Glomerular visceral epithelial cell (primary cell): ENCODE measurements at regions not wholly inside any gene's neighbourhood (a gene's known extent, or its start where the extent isn't known, plus 50 kb on each side); places are given as distances from the start of the nearest gene placed in this dataset.

ENCODE experiments used
- DNase-seq: peaks from one replicate; pipeline ENCODE4 v3.0.0-alpha.2; 2016; ENCODE audit errors: extremely low spot score

DNA sequence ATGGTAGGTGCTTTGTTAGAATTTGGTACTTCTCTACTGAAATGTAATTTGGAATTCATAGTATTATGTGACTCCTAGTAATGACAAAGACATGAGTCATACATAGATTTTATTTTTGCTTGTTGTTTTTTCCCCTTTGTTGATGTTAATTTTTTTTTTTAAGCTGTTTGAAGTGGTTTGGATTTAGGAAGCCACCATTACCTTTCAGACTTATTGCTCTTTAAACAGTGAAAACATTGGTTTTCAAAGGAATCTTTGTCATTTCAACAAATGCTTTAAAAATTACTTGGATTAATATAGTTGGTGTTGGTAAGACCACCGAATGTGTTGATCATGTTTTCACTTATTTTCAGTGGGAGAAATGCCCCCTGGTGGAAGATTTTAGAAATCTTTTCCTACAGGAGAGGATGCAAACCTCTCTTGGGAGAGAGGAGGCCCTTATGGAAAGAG lies 170.1 kb upstream of the PITX1 start:
- no peak for DNase-seq

DNA sequence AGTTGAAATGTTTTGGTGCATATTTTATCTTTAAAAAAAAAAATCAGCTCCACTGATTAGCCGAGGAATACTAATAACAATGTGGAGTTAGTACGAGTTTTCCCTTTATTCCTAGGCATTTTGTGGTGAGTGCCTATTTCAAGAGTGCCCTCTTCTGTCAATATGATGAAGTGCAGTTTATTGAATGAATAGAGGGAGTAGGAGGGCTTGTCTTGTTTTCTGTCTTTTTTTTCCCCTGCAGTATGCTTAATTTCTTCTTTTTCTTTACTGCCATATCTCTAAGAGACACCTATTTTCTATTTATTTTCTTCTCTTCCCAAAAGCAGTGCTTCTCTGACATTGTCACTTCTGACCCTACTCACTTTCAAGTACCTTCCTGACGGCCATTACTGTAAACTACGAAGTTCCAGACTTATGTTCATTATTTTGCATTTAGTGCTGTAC lies 169.6 kb upstream of the PITX1 start:
- DNase-seq = no peak

DNA sequence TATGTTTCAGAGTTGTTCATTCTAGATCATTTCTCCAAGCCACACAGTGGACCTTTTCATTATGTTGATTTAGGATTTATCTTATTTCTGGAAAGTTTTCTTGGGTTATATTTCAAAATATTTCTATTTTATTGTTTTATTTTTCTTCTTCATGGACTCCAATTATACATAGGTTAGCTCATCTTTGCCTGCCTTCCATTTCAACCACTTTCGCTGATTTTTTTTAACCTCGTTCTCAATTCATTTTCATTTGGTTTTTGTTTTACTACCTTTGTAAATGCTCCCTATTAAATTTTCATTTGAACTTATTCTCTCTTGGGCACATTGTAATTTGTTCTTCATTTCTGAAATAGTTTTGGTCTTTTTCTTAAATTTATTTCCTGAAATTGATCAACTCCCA lies 169.0 kb upstream of the PITX1 start:
- DNase-seq = no peak

DNA sequence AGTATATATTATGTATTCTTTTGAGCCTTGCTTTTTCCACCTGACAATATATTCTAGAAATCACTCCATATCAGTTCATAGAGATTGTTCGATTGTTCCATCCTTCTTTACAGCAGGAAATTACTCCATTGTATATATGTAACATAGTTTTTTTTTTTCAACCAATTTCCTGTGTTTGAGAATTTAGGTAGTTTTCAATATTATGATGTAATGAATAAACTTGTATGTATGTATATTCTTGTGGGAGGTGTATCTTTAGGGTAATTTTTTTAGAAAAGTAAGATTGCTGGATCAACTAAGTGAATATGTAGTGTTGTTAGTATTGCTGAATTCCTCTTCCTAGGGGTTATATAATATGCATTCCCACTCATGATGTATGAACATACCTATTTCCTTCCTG lies 165.9 kb upstream of the PITX1 start:
- no peak for DNase-seq

DNA sequence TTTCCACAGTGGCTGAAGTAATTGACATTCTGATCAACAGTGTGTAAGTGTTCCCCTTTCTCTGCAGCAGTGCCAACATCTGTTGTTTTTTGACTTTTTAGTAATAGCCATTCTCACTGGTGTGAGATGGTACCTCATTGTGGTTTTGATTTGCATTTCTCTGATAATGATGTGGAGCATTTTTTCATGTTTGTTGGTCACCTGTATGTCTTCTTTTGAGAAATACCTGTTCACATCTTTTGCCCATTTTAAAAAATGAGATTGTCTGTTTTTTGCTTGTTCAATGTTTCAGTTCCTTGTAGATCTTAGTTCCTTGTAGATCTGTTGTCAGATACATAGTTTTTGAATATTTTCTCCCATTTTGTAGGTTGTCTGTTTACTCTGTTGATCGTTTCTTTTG lies 162.5 kb upstream of the PITX1 start:
- no peak for DNase-seq

DNA sequence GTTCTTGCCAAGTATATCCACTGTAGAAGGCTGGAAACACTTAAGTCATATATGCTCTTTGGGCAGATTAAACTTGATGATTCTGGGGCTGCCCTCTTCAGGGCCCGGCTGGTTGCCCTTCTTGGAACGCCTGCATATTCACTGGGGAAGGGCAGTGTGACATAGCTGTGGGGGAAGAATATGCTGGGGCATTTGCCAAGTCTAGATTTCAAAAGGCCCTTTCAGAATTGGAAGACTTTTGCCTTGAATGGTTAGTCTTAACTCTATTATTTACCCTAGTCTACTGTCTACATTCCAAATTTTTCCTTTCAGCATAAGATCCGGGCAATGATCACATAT lies 161.2 kb upstream of the PITX1 start:
- DNase-seq = no peak

DNA sequence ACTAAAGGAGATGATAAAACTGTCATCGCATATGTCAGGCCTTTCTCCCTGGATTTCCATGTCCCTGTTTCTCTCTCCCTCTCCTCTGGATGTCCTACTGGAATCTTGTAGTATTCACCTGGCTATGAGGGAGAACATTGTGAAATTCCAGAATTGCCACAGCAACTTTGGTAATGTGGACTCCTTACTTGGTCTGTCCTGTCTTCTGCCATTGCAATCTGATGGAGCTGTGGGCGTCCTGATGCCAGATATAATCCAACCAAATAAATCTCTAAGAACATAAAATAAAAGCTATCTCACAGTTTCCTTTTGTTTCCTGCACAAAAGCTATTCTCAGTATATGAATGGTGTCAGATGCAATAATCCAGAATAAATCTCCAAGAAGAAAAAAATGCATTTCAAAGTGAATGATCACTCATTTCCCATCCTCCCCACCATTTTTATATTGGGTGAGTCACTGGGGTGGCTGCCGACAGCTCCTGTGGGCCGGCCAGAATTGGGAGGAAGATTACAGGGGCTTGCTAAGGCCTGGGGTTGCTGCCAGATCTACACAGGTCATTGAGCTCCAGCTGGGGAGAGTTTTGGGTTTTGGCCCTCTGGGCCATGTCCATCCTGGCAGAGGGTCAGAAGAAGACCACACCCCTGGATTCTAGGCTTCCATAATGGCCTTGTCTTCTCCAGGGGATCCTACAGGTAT lies 160.7 kb upstream of the PITX1 start:
- no peak for DNase-seq

DNA sequence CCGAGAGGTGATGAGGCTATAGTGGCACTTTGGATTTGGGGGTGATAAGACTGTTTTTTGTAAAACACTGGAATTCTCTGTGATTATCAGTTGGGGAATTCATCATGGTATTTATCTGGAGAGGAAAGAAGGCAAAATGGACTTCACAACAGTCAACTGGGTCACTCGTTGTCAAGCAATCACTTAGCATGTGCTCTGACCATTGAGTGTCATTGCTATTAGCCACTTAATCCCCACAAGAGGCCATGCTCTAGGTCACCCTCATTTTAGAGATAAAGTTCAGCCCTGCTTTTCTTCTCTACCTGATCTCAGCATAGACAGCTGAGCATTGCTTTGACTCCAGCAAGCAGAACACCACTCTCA lies 160.1 kb upstream of the PITX1 start:
- DNase-seq = no peak

DNA sequence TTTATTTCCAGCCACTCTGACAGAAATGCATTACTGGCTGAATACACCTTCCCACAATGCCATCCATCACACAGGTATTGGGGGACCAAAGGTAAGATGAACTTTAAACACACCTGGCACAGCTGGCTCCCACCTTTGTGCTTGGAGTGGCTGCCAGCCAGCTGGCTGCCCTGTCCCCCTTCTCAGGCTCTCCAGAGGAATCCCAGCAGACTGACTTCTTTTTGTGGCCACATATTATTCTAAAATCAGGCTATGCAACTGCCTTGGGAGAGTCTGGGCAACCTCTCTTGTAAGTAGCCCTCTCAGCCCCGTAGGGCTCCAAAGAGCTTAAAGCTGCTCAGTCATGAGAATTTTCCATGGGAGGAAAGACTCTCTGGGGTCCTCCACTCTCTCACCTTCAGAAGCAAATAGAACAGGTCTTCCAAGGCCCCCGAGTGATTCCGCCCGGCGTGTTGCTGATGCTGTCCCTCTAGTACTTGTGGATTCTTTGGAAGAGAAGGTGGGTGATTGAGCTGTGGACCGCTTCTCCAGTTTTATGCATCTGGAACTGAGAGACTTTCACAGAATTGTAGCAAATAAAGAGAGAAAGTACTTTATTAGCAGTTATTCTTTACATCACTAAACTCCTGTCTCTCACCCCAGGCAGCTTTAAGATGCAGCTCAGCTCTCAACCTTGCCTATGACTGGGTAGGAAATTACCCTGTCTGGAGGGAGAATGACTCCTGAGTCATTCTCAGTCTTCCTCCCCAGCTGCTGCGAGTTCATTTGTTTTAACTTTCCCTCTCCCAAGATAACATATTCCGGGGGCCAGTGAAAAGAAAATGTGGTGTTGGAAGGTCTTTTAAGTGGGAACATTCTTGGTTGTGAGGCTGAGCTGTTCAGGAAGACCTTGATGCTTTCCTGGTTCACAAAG lies 159.4 kb upstream of the PITX1 start:
- peak; percentile 16 for DNase-seq

DNA sequence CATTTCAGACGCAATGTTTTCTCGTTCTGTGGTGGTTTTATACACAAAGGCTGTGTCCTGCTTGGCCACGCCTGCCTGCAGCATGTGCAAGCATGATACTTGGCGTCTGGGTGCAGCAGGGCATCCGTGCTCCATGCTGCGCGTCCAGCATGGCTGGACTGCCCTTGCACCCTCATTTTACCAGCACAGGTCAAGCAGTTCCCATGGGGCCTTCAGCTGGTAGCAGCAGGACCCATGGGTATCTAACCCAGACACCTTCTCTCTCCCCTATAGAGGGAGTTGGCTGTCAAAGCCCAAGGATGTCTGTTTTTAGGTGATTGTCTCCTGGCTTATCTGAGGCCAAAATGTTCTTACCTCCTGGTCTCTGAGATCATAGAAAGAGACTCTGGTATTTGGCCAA lies 158.3 kb upstream of the PITX1 start:
- DNase-seq = no peak

DNA sequence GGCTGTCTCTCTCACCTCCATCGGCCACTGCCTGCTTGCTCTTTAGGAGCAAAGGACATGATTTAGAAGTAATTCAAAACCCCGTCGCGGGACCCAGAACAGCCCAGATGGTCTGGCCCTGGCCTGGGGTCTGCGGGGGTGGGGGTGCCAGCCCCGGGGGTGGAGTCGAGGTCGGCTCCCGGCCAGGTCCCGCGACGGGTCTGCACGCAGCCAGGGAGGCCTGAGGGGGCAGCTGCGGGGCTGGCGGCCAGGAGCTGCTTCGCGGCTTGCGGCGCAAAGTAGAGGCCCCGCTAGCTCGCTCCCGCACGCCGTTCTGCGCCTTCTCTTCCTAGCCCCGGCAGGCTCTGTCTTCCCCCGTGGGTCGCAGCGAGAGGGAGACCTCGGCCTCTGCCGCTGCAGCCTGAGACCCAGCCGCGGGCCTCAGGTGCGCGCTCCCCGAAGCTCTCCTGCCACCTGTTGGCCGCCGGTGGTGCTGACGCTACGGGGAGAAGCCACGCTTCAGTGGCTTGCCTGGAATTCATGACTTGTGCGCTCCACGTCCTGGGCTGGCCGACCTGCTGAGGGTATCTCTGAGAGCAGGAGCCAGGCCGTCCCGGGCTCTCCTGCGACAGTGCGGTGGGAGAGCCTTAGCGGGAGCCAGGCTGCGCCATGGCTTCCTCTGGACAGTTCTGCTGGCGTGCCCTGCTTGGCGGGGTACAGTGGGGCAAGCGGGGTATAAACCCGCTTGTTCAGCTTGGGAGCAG lies 157.2 kb upstream of the PITX1 start:
- peak; percentile 85 for DNase-seq

DNA sequence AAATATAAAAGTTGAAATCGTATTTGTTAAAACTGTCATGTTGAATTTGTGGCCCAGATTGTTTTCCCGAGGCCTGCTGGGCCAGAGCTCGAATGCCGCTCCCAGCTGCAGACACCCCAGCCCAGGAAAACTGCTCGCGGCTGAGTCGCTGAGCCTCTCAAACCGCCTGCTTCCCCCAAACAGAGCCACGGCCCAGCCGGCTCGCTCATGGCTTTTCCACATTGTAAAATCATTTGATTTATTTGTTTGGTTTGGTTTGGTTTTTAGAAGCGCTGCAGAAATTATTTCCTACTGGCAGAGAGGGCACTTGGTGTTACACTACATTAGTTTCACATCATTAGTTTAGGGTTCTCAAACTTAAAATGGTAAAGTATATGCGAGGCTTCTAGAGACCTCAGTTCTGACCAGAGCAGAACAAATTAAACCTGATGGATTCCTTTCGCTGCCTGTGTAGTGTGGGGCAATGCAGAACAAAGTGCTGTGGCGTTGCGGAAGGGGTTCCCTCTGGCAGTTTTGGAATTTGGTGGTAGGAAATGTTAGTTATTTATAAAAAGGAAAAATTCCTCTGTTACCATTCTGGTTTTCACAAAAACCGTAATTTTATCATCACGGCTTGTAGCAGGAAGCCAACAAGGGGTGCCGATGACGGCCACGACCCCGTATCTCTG lies 156.5 kb upstream of the PITX1 start:
- no peak for DNase-seq

DNA sequence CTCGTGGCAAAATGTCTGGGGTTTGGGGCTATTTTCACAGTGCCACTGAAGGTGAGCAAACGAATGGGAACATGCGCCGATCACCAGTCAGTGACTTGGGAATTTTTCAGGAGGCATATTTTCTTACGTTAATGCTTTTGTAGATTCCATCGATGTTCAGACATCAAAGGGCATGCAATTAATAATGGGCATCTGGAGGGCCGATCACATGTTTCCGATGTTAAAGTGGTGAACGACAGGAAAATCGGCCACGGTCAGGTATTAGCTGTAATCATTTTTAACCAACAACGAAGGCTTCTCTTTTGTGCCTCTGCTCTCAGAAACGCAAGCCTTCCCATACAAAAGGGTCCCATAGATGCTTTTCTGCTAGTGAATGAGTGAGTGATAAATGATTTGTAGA lies 155.0 kb upstream of the PITX1 start:
- DNase-seq = no peak

DNA sequence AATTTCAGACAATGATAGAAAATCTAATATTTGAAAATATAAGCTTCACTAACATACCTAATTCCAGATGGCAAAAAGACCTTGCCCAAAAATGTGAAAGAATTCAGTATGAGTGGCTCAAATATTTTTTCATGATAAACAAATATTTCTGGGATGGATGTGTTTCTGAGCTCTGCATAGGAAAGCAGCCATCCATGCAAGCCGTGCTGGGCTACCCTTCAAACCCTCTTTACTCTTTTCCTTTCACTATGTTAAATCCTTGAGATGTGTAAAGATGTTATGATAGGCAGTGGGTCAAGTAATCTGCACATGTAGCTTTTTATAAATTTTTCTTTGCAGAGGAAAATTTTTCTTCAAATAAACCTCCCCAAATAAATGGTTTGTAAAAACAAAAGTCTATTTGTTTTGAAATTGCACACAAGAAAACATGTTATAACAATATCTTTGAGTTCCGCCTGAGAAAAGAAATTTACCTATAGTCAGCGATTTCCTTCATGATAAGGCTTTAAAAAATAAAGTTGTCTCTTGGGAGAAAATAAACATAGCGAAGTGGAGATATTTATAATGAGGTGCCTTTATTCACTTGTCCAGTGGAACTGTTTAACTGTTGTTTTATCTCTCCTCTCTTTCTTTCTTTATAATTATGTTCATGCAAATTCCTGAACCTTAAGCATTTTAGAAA lies 154.3 kb upstream of the PITX1 start:
- DNase-seq = no peak

DNA sequence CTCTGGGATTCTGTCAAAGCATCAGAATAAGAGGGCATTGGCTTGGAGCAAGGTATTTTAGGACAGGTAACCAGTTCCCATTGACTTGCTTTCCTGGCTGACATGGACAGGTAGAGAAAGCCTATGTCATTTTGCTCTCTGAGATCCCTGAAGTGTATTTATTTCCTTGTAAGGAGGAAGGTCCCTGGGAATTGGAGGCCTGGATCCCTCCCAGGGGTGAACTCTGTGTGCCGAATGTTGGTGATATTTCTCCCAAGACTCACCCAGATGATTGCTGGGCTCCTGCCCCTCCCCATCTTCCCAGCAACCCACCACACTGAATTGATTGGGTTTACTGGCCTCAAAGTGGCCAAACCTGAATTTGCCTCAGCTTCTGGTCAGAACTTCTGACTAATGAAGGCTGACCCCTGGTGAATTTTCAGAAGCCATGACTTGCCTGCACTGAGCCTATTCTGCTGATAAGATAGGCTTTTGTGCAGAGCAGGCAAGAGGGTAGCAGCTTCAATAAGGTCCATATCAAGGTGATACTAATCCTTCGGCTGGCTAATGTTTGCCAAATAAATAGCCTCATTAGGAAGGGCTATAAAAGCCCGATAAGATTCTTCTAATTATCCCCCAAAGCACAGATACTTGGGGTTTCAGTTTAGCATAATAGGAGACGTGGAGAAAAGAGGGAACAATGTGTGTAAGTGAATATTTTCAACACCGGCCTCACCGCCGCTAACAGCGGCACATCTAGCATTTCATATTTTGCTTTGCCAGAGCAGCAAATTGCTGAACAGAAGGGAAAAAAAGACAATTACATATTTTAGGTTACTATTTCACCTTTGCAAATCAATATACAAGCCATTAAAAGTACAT lies 152.9 kb upstream of the PITX1 start:
- DNase-seq = no peak

DNA sequence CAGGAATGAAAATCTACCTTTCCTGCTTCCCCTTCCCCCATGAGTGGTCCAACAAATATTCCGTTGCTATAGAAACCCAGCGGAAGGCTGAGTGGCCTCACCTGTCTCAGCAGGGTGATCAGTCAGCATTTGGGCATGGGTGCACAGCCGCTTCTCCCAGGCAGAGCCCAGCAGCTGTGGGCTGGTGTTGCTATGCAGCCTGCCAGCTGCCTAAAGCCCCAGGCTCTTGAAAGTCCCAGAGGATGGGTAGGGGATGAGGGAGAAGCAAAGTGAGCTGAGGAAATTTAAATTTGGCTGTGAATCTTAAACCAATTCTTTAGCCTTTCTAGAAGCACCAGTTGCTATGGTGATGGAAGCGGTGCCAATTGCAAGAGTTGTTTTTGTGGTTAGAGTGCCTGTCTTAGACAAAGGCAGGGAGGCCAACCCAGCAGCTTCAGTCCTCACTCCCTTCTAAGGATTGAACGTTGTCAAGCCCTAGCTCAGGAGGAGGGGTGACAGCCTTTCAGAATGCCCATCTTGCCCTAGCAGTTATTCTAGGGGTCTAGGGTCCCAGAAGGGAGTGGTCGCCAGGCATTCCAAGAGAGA lies 151.5 kb upstream of the PITX1 start:
- DNase-seq = no peak

DNA sequence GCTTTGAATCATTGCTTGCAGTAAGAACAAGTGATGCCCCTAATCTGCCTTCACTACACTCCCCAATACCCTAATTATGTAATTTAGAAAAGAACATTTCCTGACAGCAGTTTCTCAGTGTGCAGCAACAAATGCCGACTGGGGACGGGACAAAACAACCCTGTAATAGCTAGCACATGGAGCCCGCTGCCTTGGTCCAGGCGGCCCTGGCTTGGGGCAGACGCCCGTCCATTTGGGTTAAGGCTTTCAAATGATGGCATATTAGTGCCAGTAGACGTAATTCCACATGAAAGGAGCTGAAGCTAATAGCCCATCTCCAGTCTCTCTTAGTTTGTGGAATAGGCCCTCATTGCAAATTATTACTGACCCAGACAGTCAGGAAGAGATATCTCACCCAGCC lies 150.6 kb upstream of the PITX1 start:
- no peak for DNase-seq

DNA sequence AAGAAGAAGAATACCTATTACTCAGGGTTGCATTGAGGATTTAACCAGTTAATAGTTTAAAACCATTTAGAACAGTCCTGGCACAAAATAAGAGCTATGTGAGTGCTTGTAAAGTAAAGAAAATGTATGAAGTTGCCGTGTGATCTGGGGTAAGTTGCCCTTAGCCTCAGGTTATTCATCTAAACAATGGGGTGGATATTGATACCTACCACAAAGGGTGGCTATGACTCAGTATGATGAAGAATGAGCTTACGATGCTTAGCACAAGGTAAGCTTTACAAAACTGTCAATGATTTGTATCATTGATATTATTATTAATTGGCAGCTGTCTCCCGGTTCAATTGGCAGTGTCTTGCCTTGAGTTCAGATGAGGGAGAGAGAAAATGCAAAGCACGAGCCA lies 149.4 kb upstream of the PITX1 start:
- DNase-seq = no peak

DNA sequence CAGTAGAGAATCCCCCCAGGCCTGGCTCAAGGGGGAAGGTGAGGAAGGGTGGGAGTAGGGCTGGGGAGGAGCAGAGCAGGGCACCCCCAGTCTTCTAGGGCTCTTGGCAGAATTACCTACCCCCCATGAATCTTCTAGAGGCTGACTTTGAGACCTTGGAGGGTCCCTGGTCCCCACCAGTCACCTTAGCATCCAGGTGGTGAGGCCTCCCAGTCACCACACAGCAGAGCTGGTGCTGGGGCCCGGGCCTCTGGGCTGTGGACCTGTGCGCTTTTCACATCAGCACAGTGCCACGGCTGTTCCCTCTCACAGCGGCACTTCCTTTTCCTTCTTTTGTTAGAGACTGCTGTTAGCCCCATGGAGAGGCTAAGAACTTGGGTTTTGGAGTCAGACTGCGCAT lies 148.6 kb upstream of the PITX1 start:
- DNase-seq = no peak

DNA sequence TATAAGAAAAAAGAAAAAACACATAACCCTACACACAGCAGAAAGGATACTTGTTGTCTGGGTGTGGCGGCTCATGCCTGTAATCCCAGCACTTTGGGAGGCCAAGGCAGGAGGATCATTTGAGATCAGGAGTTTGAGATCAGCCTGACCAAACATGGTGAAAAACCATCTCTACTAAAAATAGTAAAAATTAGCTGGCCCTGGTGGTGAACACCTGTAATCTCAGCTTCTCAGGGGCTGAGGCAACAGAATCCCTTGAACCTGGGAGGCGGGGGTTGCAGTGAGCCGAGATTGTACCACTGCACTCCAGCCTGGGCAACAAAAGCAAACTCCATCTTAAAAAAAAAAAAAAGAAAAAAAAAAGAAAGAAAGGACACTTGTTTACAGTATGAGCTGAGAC lies 147.6 kb upstream of the PITX1 start:
- DNase-seq = no peak
